ENCODE measurements at regions not wholly inside any gene's neighbourhood (a gene's known extent, or its start where the extent isn't known, plus 50 kb on each side); places are given as distances from the start of the nearest gene placed in this dataset.

GRCh38 chr4:71156616-71157015, 163.2 kb downstream of the DCK start:
- DNase-seq = no peak

- DNase-seq = no peak
Observed at GRCh38 chr4:71162386-71162785, 168.9 kb downstream of the DCK start.

- DNase-seq = no peak
Observed at GRCh38 chr4:71163317-71163716, 169.9 kb downstream of the DCK start.

- no peak for DNase-seq
Observed at GRCh38 chr4:71167083-71167482, 171.7 kb upstream of the SLC4A4 start.

- DNase-seq = no peak
Observed at GRCh38 chr4:71171592-71171991, 167.2 kb upstream of the SLC4A4 start.

GRCh38 chr4:71181332-71181731, 157.5 kb upstream of the SLC4A4 start:
- DNase-seq = no peak

- peak in 21 of 56 donors; percentile 0 to 57 (median 12) for DNase-seq
Observed at GRCh38 chr4:71184195-71184781, 154.5 kb upstream of the SLC4A4 start.

- DNase-seq = no peak
Observed at GRCh38 chr4:71185037-71185436, 153.8 kb upstream of the SLC4A4 start.

- DNase-seq = peak in 6 of 56 donors; percentile 18 to 70 (median 46)
Observed at GRCh38 chr4:71186257-71186565, 152.6 kb upstream of the SLC4A4 start.

GRCh38 chr4:71186566-71187403, 152.0 kb upstream of the SLC4A4 start:
- peak in 41 of 56 donors; percentile 3 to 70 (median 44) for DNase-seq

GRCh38 chr4:71187404-71188155, 151.2 kb upstream of the SLC4A4 start:
- peak in 23 of 56 donors; percentile 4 to 43 (median 19) for DNase-seq

- DNase-seq = peak in 2 of 56 donors; percentile 10 to 12
Observed at GRCh38 chr4:71188156-71188640, 150.6 kb upstream of the SLC4A4 start.

GRCh38 chr4:71188951-71189350, 149.9 kb upstream of the SLC4A4 start:
- no peak for DNase-seq

- DNase-seq = no peak
Observed at GRCh38 chr4:71189471-71189870, 149.3 kb upstream of the SLC4A4 start.

GRCh38 chr4:71194454-71194853, 144.4 kb upstream of the SLC4A4 start:
- DNase-seq = no peak

GRCh38 chr4:71195924-71196323, 142.9 kb upstream of the SLC4A4 start:
- no peak for DNase-seq

- DNase-seq = no peak
Observed at GRCh38 chr4:71198958-71199357, 139.9 kb upstream of the SLC4A4 start.

- DNase-seq = no peak
Observed at GRCh38 chr4:71201057-71201456, 137.8 kb upstream of the SLC4A4 start.

GRCh38 chr4:71201817-71202576, 136.8 kb upstream of the SLC4A4 start:
- DNase-seq = no peak

- DNase-seq = no peak
Observed at GRCh38 chr4:71202705-71203104, 136.1 kb upstream of the SLC4A4 start.

- no peak for DNase-seq
Observed at GRCh38 chr4:71204056-71204455, 134.8 kb upstream of the SLC4A4 start.
